CD4-positive, alpha-beta T cell (primary cell): ENCODE measurements at regions not wholly inside any gene's neighbourhood (a gene's known extent, or its start where the extent isn't known, plus 50 kb on each side); places are given as distances from the start of the nearest gene placed in this dataset.

Experiments
- ATAC-seq: fragments of 200-7000 bp; cut with Tn5 transposase; one replicate; pipeline ENCODE4 v1.10.0; 2022; ENCODE audit warnings: mild to moderate bottlenecking; ENCODE audit not compliant: poor library complexity
- CTCF ChIA-PET: fragments of 350-600 bp; sonication (Branson Sonifier 250); formaldehyde crosslinking; loops from one replicate; lab custom pipeline; 2021; ENCODE audit warnings: antibody characterized with exemption, inconsistent platforms; lab: Charles Lee
- POLR2A ChIA-PET: fragments of 350-600 bp; sonication (Branson Sonifier 250); formaldehyde crosslinking; loops from one replicate; lab custom pipeline; 2021; ENCODE audit warnings: antibody characterized with exemption, inconsistent platforms; lab: Charles Lee
- DNase-seq, 14 experiments: peaks; one replicate each; pipeline ENCODE4 v3.0.0-alpha.2; 2013 to 2020; ENCODE audit warnings: mixed read lengths in 2 of 14
- H3K27ac ChIP-seq, 2 donors: one replicate each; pipeline versions ENCODE4 v1.5.1 to v1.7.0; 2013; ENCODE audit warnings: low read length in 2 of 2, low read depth in 1 of 2, mild to moderate bottlenecking in 1 of 2
- H3K27me3 ChIP-seq, 2 experiments: 1 replicate in 1 of 2; 2 replicates in 1 of 2; pipeline versions ENCODE4 v1.6.1 to v1.7.0; 2013; ENCODE audit warnings: low read length in 2 of 2, control low read depth in 1 of 2, mild to moderate bottlenecking in 1 of 2, moderate library complexity in 1 of 2; ENCODE audit not compliant: insufficient read depth in 2 of 2, control insufficient read depth in 1 of 2
- H3K36me3 ChIP-seq: one replicate; pipeline ENCODE4 v1.6.1; 2013; ENCODE audit warnings: low read length, control low read depth; ENCODE audit not compliant: insufficient read depth
- H3K4me1 ChIP-seq: one replicate; pipeline ENCODE4 v1.6.1; 2013; ENCODE audit warnings: low read length, control low read depth; ENCODE audit not compliant: insufficient read depth
- H3K4me3 ChIP-seq: one replicate; pipeline ENCODE4 v1.5.1; 2013; ENCODE audit warnings: mild to moderate bottlenecking, low read length, moderate library complexity
- H3K9me3 ChIP-seq, 2 experiments: 1 replicate in 1 of 2; 2 replicates in 1 of 2; pipeline versions ENCODE4 v1.6.1 to v1.7.0; 2013; ENCODE audit warnings: low read length in 2 of 2, mild to moderate bottlenecking in 2 of 2, control low read depth in 1 of 2, moderate library complexity in 1 of 2; ENCODE audit not compliant: control insufficient read depth in 1 of 2, insufficient read depth in 1 of 2
- H3K27ac Mint-ChIP-seq: one replicate; pipeline ENCODE4 v1.8.0; 2020; ENCODE audit warnings: mixed read lengths
- H3K27me3 Mint-ChIP-seq: one replicate; pipeline ENCODE4 v1.8.0; 2021; ENCODE audit warnings: mixed read lengths
- H3K36me3 Mint-ChIP-seq: one replicate; pipeline ENCODE4 v1.8.0; 2021; ENCODE audit warnings: low read depth, mixed read lengths
- H3K4me1 Mint-ChIP-seq: one replicate; pipeline ENCODE4 v1.8.0; 2021; ENCODE audit warnings: low read depth, mixed read lengths
- H3K4me3 Mint-ChIP-seq: one replicate; pipeline ENCODE4 v1.8.0; 2020; ENCODE audit warnings: mild to moderate bottlenecking, mixed read lengths
- H3K9me3 Mint-ChIP-seq: one replicate; pipeline ENCODE4 v1.8.0; 2020; ENCODE audit warnings: mixed read lengths
- intact Hi-C, 2 experiments: fragments of 100-400 bp; cut with DNase I in 1 of 2; cut with micrococcal nuclease in 1 of 2; formaldehyde crosslinking; loops; one replicate each; pipeline versions ENCODE4 v1.15.1 to v1.9.0; 2023 to 2025; cut with DNase I, micrococcal nuclease
- TF ChIP-seq, protein P1 (sequence below): fragments of 200-600 bp; IDR thresholded peaks from one replicate; pipeline ENCODE4 v1.8.0; 2022; ENCODE audit warnings: antibody characterized with exemption, mild to moderate bottlenecking

DNA sequence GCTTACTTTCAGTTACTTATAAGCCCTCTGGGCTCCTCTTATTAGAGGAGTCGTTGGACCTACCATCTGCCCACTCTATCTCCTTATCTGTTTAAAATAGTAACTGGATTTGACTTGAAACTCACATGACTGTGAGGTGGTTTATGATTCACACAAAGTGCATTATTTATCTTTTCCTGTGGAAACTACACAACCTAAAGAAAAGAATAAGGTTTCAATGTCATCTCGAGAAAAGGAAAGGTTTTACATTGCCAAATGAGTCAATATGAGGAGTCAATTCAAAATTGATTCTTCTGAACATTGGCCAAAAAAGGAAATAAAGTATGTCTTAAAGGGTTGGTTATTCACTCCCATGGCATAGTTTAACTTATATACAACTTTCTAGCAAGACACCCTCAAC, 225.0 kb upstream of the G2E3 start:
- Mint-ChIP-seq H3K27me3 (no peaks in the 10 kb centered on the region), H3K36me3 (no peaks in the 10 kb centered on the region), H3K9me3 (peaks cover 5% of the 10 kb centered on the region), H3K27ac (no peak overlapping the region), H3K4me1 (no peaks in the 10 kb centered on the region), H3K4me3 (no peak overlapping the region)
- H3K9me3 ChIP-seq: peaks cover 0 to 3% of the 10 kb centered on the region in 2 experiments
- no peaks in the 10 kb centered on the region for H3K4me1 ChIP-seq
- no peaks in the 10 kb centered on the region for H3K27me3 ChIP-seq
- no peak overlapping the region for H3K27ac ChIP-seq
- no peak for ATAC-seq
- ChIA-PET CTCF (no interaction called here), POLR2A (no interaction called here)
- H3K4me3 ChIP-seq: no peak overlapping the region
- DNase-seq: no peak
- TF ChIP-seq, protein P1, sequence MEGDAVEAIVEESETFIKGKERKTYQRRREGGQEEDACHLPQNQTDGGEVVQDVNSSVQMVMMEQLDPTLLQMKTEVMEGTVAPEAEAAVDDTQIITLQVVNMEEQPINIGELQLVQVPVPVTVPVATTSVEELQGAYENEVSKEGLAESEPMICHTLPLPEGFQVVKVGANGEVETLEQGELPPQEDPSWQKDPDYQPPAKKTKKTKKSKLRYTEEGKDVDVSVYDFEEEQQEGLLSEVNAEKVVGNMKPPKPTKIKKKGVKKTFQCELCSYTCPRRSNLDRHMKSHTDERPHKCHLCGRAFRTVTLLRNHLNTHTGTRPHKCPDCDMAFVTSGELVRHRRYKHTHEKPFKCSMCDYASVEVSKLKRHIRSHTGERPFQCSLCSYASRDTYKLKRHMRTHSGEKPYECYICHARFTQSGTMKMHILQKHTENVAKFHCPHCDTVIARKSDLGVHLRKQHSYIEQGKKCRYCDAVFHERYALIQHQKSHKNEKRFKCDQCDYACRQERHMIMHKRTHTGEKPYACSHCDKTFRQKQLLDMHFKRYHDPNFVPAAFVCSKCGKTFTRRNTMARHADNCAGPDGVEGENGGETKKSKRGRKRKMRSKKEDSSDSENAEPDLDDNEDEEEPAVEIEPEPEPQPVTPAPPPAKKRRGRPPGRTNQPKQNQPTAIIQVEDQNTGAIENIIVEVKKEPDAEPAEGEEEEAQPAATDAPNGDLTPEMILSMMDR: no peak
- intact Hi-C loops: no loop called here
- H3K36me3 ChIP-seq: no peaks in the 10 kb centered on the region

DNA sequence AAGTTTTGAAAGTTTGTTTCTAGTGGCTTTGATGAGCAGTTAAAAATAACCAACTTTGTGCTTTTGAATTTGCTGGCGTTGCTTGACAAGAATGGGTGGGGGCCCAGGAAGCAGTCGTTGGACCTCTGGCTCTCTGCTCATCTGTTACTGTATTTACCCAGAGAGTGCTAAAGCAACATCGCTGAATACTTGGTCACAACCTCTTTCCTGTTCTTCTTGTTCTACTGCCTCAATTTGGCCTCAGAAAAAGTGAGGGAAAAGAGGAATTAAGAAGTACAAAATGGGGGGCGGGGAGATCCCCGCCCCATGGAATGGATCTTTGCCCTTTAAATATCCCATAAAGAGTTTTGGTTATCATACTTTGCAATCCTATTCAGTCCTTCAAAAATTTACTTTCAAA, 221.5 kb upstream of the G2E3 start:
- DNase-seq (no peak), ATAC-seq (no peak)
- no peak overlapping the region for H3K27ac ChIP-seq
- no peaks in the 10 kb centered on the region for H3K36me3 ChIP-seq
- ChIA-PET CTCF (no interaction called here), POLR2A (no interaction called here)
- intact Hi-C loops: no loop called here
- Mint-ChIP-seq H3K4me3 (no peak overlapping the region), H3K9me3 (no peaks in the 10 kb centered on the region), H3K27ac (no peak overlapping the region), H3K36me3 (no peaks in the 10 kb centered on the region), H3K4me1 (peaks cover 7% of the 10 kb centered on the region), H3K27me3 (no peaks in the 10 kb centered on the region)
- H3K4me3 ChIP-seq: no peak overlapping the region
- H3K4me1 ChIP-seq: no peaks in the 10 kb centered on the region
- no peaks in the 10 kb centered on the region for H3K27me3 ChIP-seq
- no peaks in the 10 kb centered on the region for H3K9me3 ChIP-seq
- TF ChIP-seq, protein P1: no peak

DNA sequence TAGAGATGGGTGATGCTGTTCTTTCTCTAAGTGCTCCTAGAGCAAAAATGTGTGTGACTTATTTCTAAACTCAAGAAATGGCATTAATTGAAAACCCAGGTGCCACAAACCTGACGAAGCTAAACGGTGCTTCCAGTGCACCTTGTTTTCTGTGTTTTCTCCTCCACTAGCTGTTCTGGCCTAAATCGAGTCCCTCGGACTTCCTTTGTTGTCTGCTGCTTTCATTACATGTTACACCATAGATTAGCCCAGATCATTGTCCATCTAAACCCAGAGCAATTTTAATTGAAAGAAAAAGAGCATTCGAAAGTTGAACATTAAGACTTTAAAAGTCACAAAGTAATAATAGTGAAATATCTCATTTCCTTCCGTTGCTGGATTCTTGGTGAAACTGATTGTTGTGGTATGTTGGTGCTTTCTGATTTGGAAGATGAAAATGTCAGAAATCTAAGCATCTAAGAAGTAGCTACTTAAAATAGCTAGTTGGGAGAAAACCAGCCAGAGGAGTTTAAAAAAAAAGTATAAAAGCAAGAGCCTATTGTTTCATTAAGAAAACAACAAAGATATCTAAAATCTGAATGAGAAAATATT, 219.6 kb upstream of the G2E3 start:
- no peak for ATAC-seq
- Histone ChIP-seq H3K27ac (no peak overlapping the region), H3K4me1 (no peaks in the 10 kb centered on the region), H3K27me3 (no peaks in the 10 kb centered on the region), H3K9me3 (no peaks in the 10 kb centered on the region), H3K4me3 (no peak overlapping the region), H3K36me3 (no peaks in the 10 kb centered on the region)
- H3K9me3 Mint-ChIP-seq: no peaks in the 10 kb centered on the region
- TF ChIP-seq, protein P1: no peak
- intact Hi-C loops: no loop called here
- ChIA-PET POLR2A (no interaction called here), CTCF (no interaction called here)
- no peak overlapping the region for H3K4me3 Mint-ChIP-seq
- H3K36me3 Mint-ChIP-seq: no peaks in the 10 kb centered on the region
- H3K27me3 Mint-ChIP-seq: no peaks in the 10 kb centered on the region
- H3K27ac Mint-ChIP-seq: no peak overlapping the region
- peaks cover 7% of the 10 kb centered on the region for H3K4me1 Mint-ChIP-seq
- DNase-seq: no peak
